NT2/D1 (cell line): ENCODE measurements at regions not wholly inside any gene's neighbourhood (a gene's known extent, or its start where the extent isn't known, plus 50 kb on each side); places are given as distances from the start of the nearest gene placed in this dataset.
"Not testable (repeated sequence)": the region's sequence is repeated elsewhere in the genome, so short reads cannot be mapped to it uniquely, and the experiment has no call there.

Experiments
- SUZ12 ChIP-seq: IDR thresholded peaks from 2 replicates; pipeline ENCODE4 v1.6.1; 2011; ENCODE audit not compliant: insufficient read length, insufficient read depth; ENCODE audit errors: extremely low read depth
- YY1 ChIP-seq: IDR thresholded peaks from 2 replicates; pipeline ENCODE4 v1.6.1; 2011; ENCODE audit not compliant: insufficient read length, insufficient read depth
- ZNF274 ChIP-seq: IDR thresholded peaks from 2 replicates; pipeline ENCODE4 v1.6.1; 2011; ENCODE audit warnings: mild to moderate bottlenecking, low read depth, low read length

DNA sequence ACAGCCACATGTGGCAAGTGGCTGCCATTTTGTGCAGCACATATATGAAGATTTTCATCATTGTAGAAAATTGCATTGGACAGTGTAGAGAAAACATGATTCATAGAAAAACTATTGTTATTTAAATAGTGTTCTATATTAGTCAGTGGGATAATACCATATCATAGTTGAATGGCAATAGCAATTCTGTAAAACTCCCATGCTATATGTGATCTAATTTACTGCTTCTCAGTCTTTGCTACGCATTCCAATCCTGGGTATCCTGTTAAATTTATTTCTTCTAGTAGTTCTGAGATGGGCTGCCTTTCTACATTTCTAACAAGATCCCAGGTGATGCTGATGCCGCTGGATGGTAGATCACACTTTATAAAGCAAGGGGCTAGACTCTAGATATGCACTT is 117.5 kb upstream of the FBXO28 start:
- not testable (repeated sequence) for TF ChIP-seq YY1, ZNF274, SUZ12
